ENCODE measurements at regions not wholly inside any gene's neighbourhood (a gene's known extent, or its start where the extent isn't known, plus 50 kb on each side); places are given as distances from the start of the nearest gene placed in this dataset.

GRCh38 chr6:109227646-109228045 lies 132.3 kb downstream of the CEP57L1 start:
- no peak for DNase-seq (ENCODE audit: low read depth in 2 of 2)

GRCh38 chr6:109226353-109226752 lies 131.0 kb downstream of the CEP57L1 start:
- no peak for DNase-seq (ENCODE audit: low read depth in 2 of 2)

GRCh38 chr6:109225946-109226345 lies 130.6 kb downstream of the CEP57L1 start:
- no peak for DNase-seq (ENCODE audit: low read depth in 2 of 2)

- DNase-seq (ENCODE audit: low read depth in 2 of 2): no peak
Measured at GRCh38 chr6:109224994-109225393, 129.7 kb downstream of the CEP57L1 start.

GRCh38 chr6:109224107-109224875 lies 129.0 kb downstream of the CEP57L1 start:
- no peak for DNase-seq (ENCODE audit: low read depth in 2 of 2)

GRCh38 chr6:109222848-109223247 lies 127.5 kb downstream of the CEP57L1 start:
- no peak for DNase-seq (ENCODE audit: low read depth in 2 of 2)

GRCh38 chr6:109221543-109222195 lies 126.4 kb downstream of the CEP57L1 start:
- DNase-seq (ENCODE audit: low read depth in 2 of 2): no peak
